WERI-Rb-1 (cell line): ENCODE measurements at regions not wholly inside any gene's neighbourhood (a gene's known extent, or its start where the extent isn't known, plus 50 kb on each side); places are given as distances from the start of the nearest gene placed in this dataset.

ENCODE experiments used
- DNase-seq: peaks from one replicate; pipeline ENCODE4 v3.0.0-alpha.2; 2020
- H3K27ac ChIP-seq: fragments of 250-450 bp; sonication (Bioruptor Pico); 2 replicates; pipeline ENCODE4 v1.5.1; 2020; ENCODE audit warnings: mild to moderate bottlenecking, moderate library complexity
- H3K27me3 ChIP-seq: fragments of 250-450 bp; sonication (Bioruptor Pico); 2 replicates; pipeline ENCODE4 v1.5.1; 2021; ENCODE audit warnings: mild to moderate bottlenecking, low read depth, moderate library complexity; ENCODE audit not compliant: insufficient read depth, severe bottlenecking
- H3K36me3 ChIP-seq: fragments of 250-450 bp; sonication (Bioruptor Pico); 2 replicates; pipeline ENCODE4 v1.5.1; 2020; ENCODE audit warnings: mild to moderate bottlenecking, moderate library complexity
- H3K4me3 ChIP-seq: 2 replicates; pipeline ENCODE4 v1.5.1; 2011; ENCODE audit warnings: low read depth, mild to moderate bottlenecking, control low read depth, low read length
- H3K9me3 ChIP-seq: fragments of 250-450 bp; sonication (Bioruptor Pico); 2 replicates; pipeline ENCODE4 v1.5.1; 2021; ENCODE audit warnings: mild to moderate bottlenecking, moderate library complexity; ENCODE audit not compliant: severe bottlenecking
- TF ChIP-seq, protein P1 (sequence below): IDR thresholded peaks from 2 replicates; pipeline ENCODE4 v1.5.1; 2011; ENCODE audit warnings: low read depth, mild to moderate bottlenecking, control low read depth, inconsistent platforms, low read length

- H3K9me3 ChIP-seq, result no peaks in the 10 kb centered on the region
- no peak overlapping the region for H3K4me3 ChIP-seq
- DNase-seq, result no peak
- H3K27me3 ChIP-seq, result no peaks in the 10 kb centered on the region
- TF ChIP-seq, protein P1, sequence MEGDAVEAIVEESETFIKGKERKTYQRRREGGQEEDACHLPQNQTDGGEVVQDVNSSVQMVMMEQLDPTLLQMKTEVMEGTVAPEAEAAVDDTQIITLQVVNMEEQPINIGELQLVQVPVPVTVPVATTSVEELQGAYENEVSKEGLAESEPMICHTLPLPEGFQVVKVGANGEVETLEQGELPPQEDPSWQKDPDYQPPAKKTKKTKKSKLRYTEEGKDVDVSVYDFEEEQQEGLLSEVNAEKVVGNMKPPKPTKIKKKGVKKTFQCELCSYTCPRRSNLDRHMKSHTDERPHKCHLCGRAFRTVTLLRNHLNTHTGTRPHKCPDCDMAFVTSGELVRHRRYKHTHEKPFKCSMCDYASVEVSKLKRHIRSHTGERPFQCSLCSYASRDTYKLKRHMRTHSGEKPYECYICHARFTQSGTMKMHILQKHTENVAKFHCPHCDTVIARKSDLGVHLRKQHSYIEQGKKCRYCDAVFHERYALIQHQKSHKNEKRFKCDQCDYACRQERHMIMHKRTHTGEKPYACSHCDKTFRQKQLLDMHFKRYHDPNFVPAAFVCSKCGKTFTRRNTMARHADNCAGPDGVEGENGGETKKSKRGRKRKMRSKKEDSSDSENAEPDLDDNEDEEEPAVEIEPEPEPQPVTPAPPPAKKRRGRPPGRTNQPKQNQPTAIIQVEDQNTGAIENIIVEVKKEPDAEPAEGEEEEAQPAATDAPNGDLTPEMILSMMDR, result no peak
- H3K36me3 ChIP-seq, result no peaks in the 10 kb centered on the region
- H3K27ac ChIP-seq, result no peak overlapping the region
These were observed 424.0 kb downstream of the SH3GL2 start for GRCh38 chr9:18002718-18003438.

DNA sequence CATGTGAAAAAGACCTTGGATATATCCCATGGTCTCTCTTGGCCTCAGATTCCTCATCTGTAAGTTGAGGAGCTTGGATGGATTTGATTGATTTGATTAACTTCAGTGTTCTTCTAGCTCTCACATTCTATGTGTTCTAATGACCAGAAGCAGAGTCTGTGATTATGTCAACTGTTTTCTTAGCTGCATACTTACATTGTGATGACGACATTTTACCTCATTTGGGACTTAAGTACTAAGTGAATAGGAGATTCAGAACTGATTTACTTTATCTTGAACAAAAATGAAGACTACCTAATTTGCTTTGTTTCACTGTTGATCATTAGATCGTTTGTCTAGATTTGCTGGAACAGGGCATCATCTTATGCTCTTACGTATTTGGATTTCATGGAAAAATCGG lies 427.7 kb downstream of the SH3GL2 start:
- TF ChIP-seq, protein P1, result no peak
- DNase-seq, result no peak

GRCh38 chr9:18007621-18008020 lies 428.8 kb downstream of the SH3GL2 start:
- no peaks in the 10 kb centered on the region for H3K27me3 ChIP-seq
- H3K4me3 ChIP-seq, result no peak overlapping the region
- TF ChIP-seq, protein P1, result no peak
- no peak overlapping the region for H3K27ac ChIP-seq
- DNase-seq, result no peak
- H3K36me3 ChIP-seq, result no peaks in the 10 kb centered on the region
- no peaks in the 10 kb centered on the region for H3K9me3 ChIP-seq

More for the DNA sequence above, 427.7 kb downstream of the SH3GL2 start:
- no peak overlapping the region for H3K4me3 ChIP-seq
- H3K27me3 ChIP-seq, result no peaks in the 10 kb centered on the region
- H3K27ac ChIP-seq, result no peak overlapping the region
- H3K9me3 ChIP-seq, result no peaks in the 10 kb centered on the region
- H3K36me3 ChIP-seq, result no peaks in the 10 kb centered on the region

- no peaks in the 10 kb centered on the region for H3K27me3 ChIP-seq
- no peak overlapping the region for H3K27ac ChIP-seq
- no peak overlapping the region for H3K4me3 ChIP-seq
- H3K36me3 ChIP-seq, result no peaks in the 10 kb centered on the region
- DNase-seq, result no peak
- no peaks in the 10 kb centered on the region for H3K9me3 ChIP-seq
- TF ChIP-seq, protein P1, result no peak
These were observed 431.0 kb downstream of the SH3GL2 start for GRCh38 chr9:18009902-18010301.

DNA sequence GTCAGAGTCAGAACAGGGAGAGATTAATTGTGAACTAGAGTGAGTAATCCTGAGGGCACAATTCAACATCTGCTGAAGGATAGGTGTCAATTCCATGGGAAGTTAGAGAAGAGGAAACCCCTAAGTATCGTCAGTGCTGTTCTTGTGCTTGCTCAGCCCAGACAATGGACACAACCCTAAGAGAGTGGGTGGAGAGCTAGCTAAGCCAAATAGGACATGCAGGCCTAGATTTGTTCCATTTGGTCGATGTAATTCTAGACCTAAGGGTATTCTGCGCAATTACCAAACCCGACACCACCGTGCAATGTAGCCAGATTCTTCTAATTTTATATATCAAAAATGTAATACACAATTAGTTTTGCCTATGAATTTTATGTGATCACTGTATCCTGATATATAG lies 431.6 kb downstream of the SH3GL2 start:
- H3K27me3 ChIP-seq, result no peaks in the 10 kb centered on the region
- H3K9me3 ChIP-seq, result no peaks in the 10 kb centered on the region
- H3K27ac ChIP-seq, result no peak overlapping the region
- TF ChIP-seq, protein P1, result no peak
- no peak overlapping the region for H3K4me3 ChIP-seq
- H3K36me3 ChIP-seq, result no peaks in the 10 kb centered on the region
- no peak for DNase-seq

GRCh38 chr9:18012170-18012569 lies 433.3 kb downstream of the SH3GL2 start:
- TF ChIP-seq, protein P1, result no peak
- Histone ChIP-seq H3K4me3 (no peak overlapping the region), H3K36me3 (no peaks in the 10 kb centered on the region), H3K9me3 (no peaks in the 10 kb centered on the region), H3K27me3 (no peaks in the 10 kb centered on the region), H3K27ac (no peak overlapping the region)
- no peak for DNase-seq
